CD4-positive, alpha-beta memory T cell (primary cell): ENCODE measurements at regions not wholly inside any gene's neighbourhood (a gene's known extent, or its start where the extent isn't known, plus 50 kb on each side); places are given as distances from the start of the nearest gene placed in this dataset.

ENCODE experiments used
- CTCF ChIA-PET: fragments of 350-600 bp; sonication (Branson Sonifier 250); formaldehyde crosslinking; loops from one replicate; lab custom pipeline; 2021; ENCODE audit warnings: inconsistent platforms; ENCODE audit not compliant: partially characterized antibody; lab: Charles Lee
- POLR2A ChIA-PET: fragments of 350-600 bp; sonication (Branson Sonifier 250); formaldehyde crosslinking; loops from one replicate; lab custom pipeline; 2021; ENCODE audit not compliant: partially characterized antibody; lab: Charles Lee
- DNase-seq, 5 donors: peaks; one replicate each; pipeline versions ENCODE4 v3.0.0 to v3.0.0-alpha.2; 2020 to 2022; ENCODE audit warnings: mixed read lengths in 1 of 5
- H3K27ac ChIP-seq: one replicate; pipeline ENCODE4 v1.7.0; 2013; ENCODE audit warnings: low read depth, low read length
- H3K27me3 ChIP-seq: 2 replicates; pipeline ENCODE4 v1.7.0; 2013; ENCODE audit warnings: mild to moderate bottlenecking, low read length, moderate library complexity; ENCODE audit not compliant: insufficient read depth
- H3K36me3 ChIP-seq: 2 replicates; pipeline ENCODE4 v1.7.0; 2013; ENCODE audit warnings: mild to moderate bottlenecking, low read length, moderate library complexity; ENCODE audit not compliant: insufficient read depth
- H3K4me1 ChIP-seq: 2 replicates; pipeline ENCODE4 v1.7.0; 2013; ENCODE audit warnings: mild to moderate bottlenecking, low read length, moderate library complexity; ENCODE audit not compliant: insufficient read depth
- H3K4me3 ChIP-seq, 2 donors: one replicate each; pipeline ENCODE4 v1.7.0; 2013; ENCODE audit warnings: low read length in 2 of 2, mild to moderate bottlenecking in 1 of 2
- H3K9me3 ChIP-seq, 2 donors: one replicate each; pipeline ENCODE4 v1.7.0; 2013; ENCODE audit warnings: low read length in 2 of 2, control low read depth in 1 of 2; ENCODE audit not compliant: control insufficient read depth in 1 of 2
- H3K27ac Mint-ChIP-seq, 7 donors: one replicate each; pipeline ENCODE4 v1.8.0; 2020 to 2021; ENCODE audit warnings: mixed read lengths in 7 of 7, mild to moderate bottlenecking in 6 of 7, inconsistent platforms in 3 of 7, moderate library complexity in 3 of 7
- H3K27me3 Mint-ChIP-seq, 2 donors: one replicate each; pipeline ENCODE4 v1.8.0; 2020 to 2021; ENCODE audit warnings: mixed read lengths in 2 of 2
- H3K36me3 Mint-ChIP-seq, 2 donors: one replicate each; pipeline ENCODE4 v1.8.0; 2020 to 2021; ENCODE audit warnings: mixed read lengths in 2 of 2, inconsistent platforms in 1 of 2, mild to moderate bottlenecking in 1 of 2
- H3K4me1 Mint-ChIP-seq, 4 donors: one replicate each; pipeline ENCODE4 v1.8.0; 2020 to 2021; ENCODE audit warnings: mixed read lengths in 4 of 4, mild to moderate bottlenecking in 1 of 4
- H3K4me3 Mint-ChIP-seq, 8 donors: one replicate each; pipeline ENCODE4 v1.8.0; 2020 to 2021; ENCODE audit warnings: mixed read lengths in 8 of 8, mild to moderate bottlenecking in 7 of 8, moderate library complexity in 6 of 8, inconsistent platforms in 3 of 8
- H3K9me3 Mint-ChIP-seq, 8 donors: one replicate each; pipeline ENCODE4 v1.8.0; 2020 to 2021; ENCODE audit warnings: mixed read lengths in 8 of 8, mild to moderate bottlenecking in 5 of 8, inconsistent platforms in 3 of 8, moderate library complexity in 1 of 8
- intact Hi-C: fragments of 100-400 bp; cut with micrococcal nuclease; formaldehyde crosslinking; loops from one replicate; pipeline ENCODE4 v1.15.1; 2023

- H3K4me1 ChIP-seq: no peaks in the 10 kb centered on the region
- no peaks in the 10 kb centered on the region for H3K27me3 ChIP-seq
- CTCF ChIA-PET: no interaction called here
- no peak overlapping the region for H3K27ac ChIP-seq
- Mint-ChIP-seq H3K4me1 (no peaks in the 10 kb centered on the region), H3K27me3 (peaks cover 6 to 8% of the 10 kb centered on the region in 2 donors), H3K9me3 (peaks cover 2 to 39% (median 33%) of the 10 kb centered on the region in 8 donors), H3K4me3 (no peak overlapping the region), H3K36me3 (no peaks in the 10 kb centered on the region), H3K27ac (no peak overlapping the region)
- H3K36me3 ChIP-seq: no peaks in the 10 kb centered on the region
- POLR2A ChIA-PET: no interaction called here
- H3K4me3 ChIP-seq: no peak overlapping the region
- H3K9me3 ChIP-seq: no peaks in the 10 kb centered on the region
- no peak for DNase-seq
- intact Hi-C loops: no loop called here
Observed at GRCh38 chr11:83371489-83371888, 85.3 kb upstream of the CCDC90B start.

GRCh38 chr11:83367745-83368144 lies 81.6 kb upstream of the CCDC90B start:
- Mint-ChIP-seq H3K4me1 (no peaks in the 10 kb centered on the region), H3K36me3 (no peaks in the 10 kb centered on the region), H3K4me3 (no peak overlapping the region), H3K9me3 (peaks cover 2 to 38% (median 30%) of the 10 kb centered on the region in 8 donors), H3K27ac (no peak overlapping the region), H3K27me3 (peaks cover 0 to 2% of the 10 kb centered on the region in 2 donors)
- Histone ChIP-seq H3K36me3 (no peaks in the 10 kb centered on the region), H3K27me3 (no peaks in the 10 kb centered on the region), H3K27ac (no peak overlapping the region), H3K9me3 (no peaks in the 10 kb centered on the region), H3K4me3 (no peak overlapping the region), H3K4me1 (no peaks in the 10 kb centered on the region)
- CTCF ChIA-PET: no interaction called here
- no peak for DNase-seq
- POLR2A ChIA-PET: no interaction called here
- intact Hi-C loops: no loop called here

- Mint-ChIP-seq H3K27ac (no peak overlapping the region), H3K27me3 (peaks cover 1 to 4% of the 10 kb centered on the region in 2 donors), H3K9me3 (peaks cover 2 to 33% (median 24%) of the 10 kb centered on the region in 8 donors), H3K4me3 (no peak overlapping the region), H3K36me3 (no peaks in the 10 kb centered on the region), H3K4me1 (no peaks in the 10 kb centered on the region)
- no peaks in the 10 kb centered on the region for H3K4me1 ChIP-seq
- H3K36me3 ChIP-seq: no peaks in the 10 kb centered on the region
- ChIA-PET CTCF (no interaction called here), POLR2A (no interaction called here)
- intact Hi-C loops: no loop called here
- no peak overlapping the region for H3K27ac ChIP-seq
- H3K9me3 ChIP-seq: no peaks in the 10 kb centered on the region
- no peaks in the 10 kb centered on the region for H3K27me3 ChIP-seq
- no peak for DNase-seq
- no peak overlapping the region for H3K4me3 ChIP-seq
Observed at GRCh38 chr11:83364500-83365045, 78.4 kb upstream of the CCDC90B start.

GRCh38 chr11:83363312-83363711 lies 77.1 kb upstream of the CCDC90B start:
- intact Hi-C loops: no loop called here
- Mint-ChIP-seq H3K9me3 (peaks cover 0 to 22% (median 15%) of the 10 kb centered on the region in 8 donors), H3K27ac (no peak overlapping the region)

GRCh38 chr11:83361831-83362230 lies 75.7 kb upstream of the CCDC90B start:
- H3K27ac Mint-ChIP-seq: no peak overlapping the region
- CTCF ChIA-PET: no interaction called here
- H3K36me3 Mint-ChIP-seq: no peaks in the 10 kb centered on the region
- no peaks in the 10 kb centered on the region for H3K4me1 ChIP-seq
- peaks cover under 1 to 11% (median 4%) of the 10 kb centered on the region in 8 donors for H3K9me3 Mint-ChIP-seq
- H3K4me1 Mint-ChIP-seq: no peaks in the 10 kb centered on the region
- no peaks in the 10 kb centered on the region for H3K27me3 ChIP-seq
- POLR2A ChIA-PET: no interaction called here
- peaks cover 1 to 4% of the 10 kb centered on the region in 2 donors for H3K27me3 Mint-ChIP-seq
- H3K27ac ChIP-seq: no peak overlapping the region
- no peaks in the 10 kb centered on the region for H3K9me3 ChIP-seq
- H3K36me3 ChIP-seq: no peaks in the 10 kb centered on the region
- H3K4me3 ChIP-seq: no peak overlapping the region
- DNase-seq: no peak
- no peak overlapping the region for H3K4me3 Mint-ChIP-seq
- intact Hi-C loops: no loop called here

More at GRCh38 chr11:83363312-83363711, 77.1 kb upstream of the CCDC90B start:
- no peaks in the 10 kb centered on the region for H3K27me3 ChIP-seq
- no peaks in the 10 kb centered on the region for H3K4me1 ChIP-seq
- CTCF ChIA-PET: interaction anchor here (0.6 kb wide), 1 partner anchor 456 kb away, joined by 5 read pairs; no protein-coding TSS in a partner anchor
- H3K4me1 Mint-ChIP-seq: no peaks in the 10 kb centered on the region
- H3K4me3 ChIP-seq: no peak overlapping the region
- H3K27me3 Mint-ChIP-seq: peaks cover 1 to 4% of the 10 kb centered on the region in 2 donors
- H3K36me3 Mint-ChIP-seq: no peaks in the 10 kb centered on the region
- H3K27ac ChIP-seq: no peak overlapping the region
- no peak for DNase-seq
- no peaks in the 10 kb centered on the region for H3K9me3 ChIP-seq
- no peak overlapping the region for H3K4me3 Mint-ChIP-seq
- no peaks in the 10 kb centered on the region for H3K36me3 ChIP-seq
- POLR2A ChIA-PET: no interaction called here

GRCh38 chr11:83355391-83355790 lies 69.2 kb upstream of the CCDC90B start:
- CTCF ChIA-PET: no interaction called here
- H3K4me3 Mint-ChIP-seq: no peak overlapping the region
- Histone ChIP-seq H3K27ac (no peak overlapping the region), H3K4me3 (no peak overlapping the region), H3K36me3 (no peaks in the 10 kb centered on the region), H3K4me1 (no peaks in the 10 kb centered on the region), H3K27me3 (no peaks in the 10 kb centered on the region), H3K9me3 (no peaks in the 10 kb centered on the region)
- H3K4me1 Mint-ChIP-seq: no peaks in the 10 kb centered on the region
- intact Hi-C loops: no loop called here
- DNase-seq: no peak
- H3K36me3 Mint-ChIP-seq: no peaks in the 10 kb centered on the region
- no peak overlapping the region for H3K27ac Mint-ChIP-seq
- peaks cover 0 to 2% of the 10 kb centered on the region in 2 donors for H3K27me3 Mint-ChIP-seq
- H3K9me3 Mint-ChIP-seq: peaks cover 0 to 13% (median 6%) of the 10 kb centered on the region in 8 donors
- POLR2A ChIA-PET: no interaction called here

- no peak for DNase-seq
- Histone ChIP-seq H3K4me1 (no peaks in the 10 kb centered on the region), H3K36me3 (no peaks in the 10 kb centered on the region), H3K27me3 (no peaks in the 10 kb centered on the region), H3K27ac (no peak overlapping the region), H3K9me3 (no peaks in the 10 kb centered on the region), H3K4me3 (no peak overlapping the region)
- H3K36me3 Mint-ChIP-seq: no peaks in the 10 kb centered on the region
- ChIA-PET CTCF (no interaction called here), POLR2A (no interaction called here)
- H3K4me1 Mint-ChIP-seq: no peaks in the 10 kb centered on the region
- peaks cover 0 to 6% (median 4%) of the 10 kb centered on the region in 8 donors for H3K9me3 Mint-ChIP-seq
- H3K27me3 Mint-ChIP-seq: peaks cover 0 to 2% of the 10 kb centered on the region in 2 donors
- H3K4me3 Mint-ChIP-seq: no peak overlapping the region
- intact Hi-C loops: no loop called here
- no peak overlapping the region for H3K27ac Mint-ChIP-seq
Observed at GRCh38 chr11:83350187-83350586, 64.0 kb upstream of the CCDC90B start.
